AG04449 (cell line): ENCODE measurements at regions not wholly inside any gene's neighbourhood (a gene's known extent, or its start where the extent isn't known, plus 50 kb on each side); places are given as distances from the start of the nearest gene placed in this dataset.

Source experiments
- CTCF ChIA-PET: fragments of 350-600 bp; formaldehyde crosslinking; extraction: SDS; loops from one replicate; lab custom pipeline; 2021; ENCODE audit warnings: antibody characterized with exemption; lab: Yijun Ruan, JAX
- POLR2A ChIA-PET: fragments of 400-600, 350-600 bp; formaldehyde crosslinking; extraction: SDS; loops from one replicate; lab custom pipeline; 2020; ENCODE audit warnings: antibody characterized with exemption, inconsistent platforms; lab: Yijun Ruan, JAX
- DNase-seq: peaks from one replicate; pipeline ENCODE4 v3.0.0-alpha.2; 2010; ENCODE audit warnings: low read depth, low spot score
- H3K4me3 ChIP-seq: 2 replicates; pipeline ENCODE4 v1.5.1; 2011; ENCODE audit warnings: low read depth, mild to moderate bottlenecking, control low read depth, low read length
- CTCF ChIP-seq: IDR thresholded peaks from one replicate; pipeline ENCODE4 v1.5.1; 2011; ENCODE audit warnings: mild to moderate bottlenecking, moderate library complexity, low read length, control low read depth, inconsistent platforms; ENCODE audit not compliant: insufficient read depth; ENCODE audit errors: missing control alignments

GRCh38 chr1:43059640-43060574 is 101.2 kb upstream of the SLC2A1 start:
- H3K4me3 ChIP-seq, result no peak overlapping the region
- no peak for DNase-seq
- TF ChIP-seq CTCF, result no peak
- ChIA-PET CTCF (interaction anchor here (1.4 to 8.9 kb wide), 5 partner anchors 13 to 282 kb away, joined by 4 to 86 read pairs (median 5); no protein-coding TSS in a partner anchor), POLR2A (no interaction called here)

GRCh38 chr1:43058545-43059360 is 100.1 kb upstream of the SLC2A1 start:
- CTCF ChIA-PET, result interaction anchor here (1.1 to 8.9 kb wide), 5 partner anchors 15 to 281 kb away, joined by 4 to 86 read pairs (median 5); no protein-coding TSS in a partner anchor
- POLR2A ChIA-PET, result interaction anchor here (0.7 to 0.9 kb wide), 2 partner anchors 71 to 106 kb away, joined by 3 read pairs; no protein-coding TSS in a partner anchor
- DNase-seq, result no peak
- no peak overlapping the region for H3K4me3 ChIP-seq
- TF ChIP-seq CTCF, result no peak

DNA sequence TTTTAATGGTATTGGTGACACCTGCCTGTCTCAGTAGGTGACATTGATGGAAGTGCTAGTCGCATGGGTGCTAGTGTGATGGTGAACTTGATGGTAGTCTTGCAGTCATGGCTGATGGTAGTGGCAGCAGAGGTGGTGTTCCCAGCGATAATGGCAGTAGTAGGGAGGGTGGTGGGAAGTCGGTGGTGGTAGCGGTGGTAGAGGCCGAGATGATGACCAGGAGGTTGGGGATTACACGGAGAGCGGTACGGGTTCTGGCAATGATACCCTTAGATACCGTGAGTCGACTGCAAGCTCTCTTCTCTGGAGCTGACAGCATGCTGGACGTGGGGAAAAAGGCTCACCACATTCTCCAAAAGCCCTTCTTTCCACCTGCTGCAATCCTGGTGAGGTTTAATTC is 99.4 kb upstream of the SLC2A1 start:
- TF ChIP-seq CTCF, result no peak
- DNase-seq, result no peak
- ChIA-PET POLR2A (interaction anchor here (0.7 to 0.9 kb wide), 2 partner anchors 70 to 106 kb away, joined by 3 read pairs; no protein-coding TSS in a partner anchor), CTCF (interaction anchor here (1.1 to 8.9 kb wide), 4 partner anchors 15 to 280 kb away, joined by 4 to 86 read pairs (median 5); no protein-coding TSS in a partner anchor)
- no peak overlapping the region for H3K4me3 ChIP-seq

- no peak for TF ChIP-seq CTCF
- ChIA-PET CTCF (interaction anchor here (8.9 kb wide), 1 partner anchor 16 kb away, joined by 86 read pairs; no protein-coding TSS in a partner anchor), POLR2A (no interaction called here)
Observed at GRCh38 chr1:43057567-43057966, 98.9 kb upstream of the SLC2A1 start.

GRCh38 chr1:43056981-43057391 is 98.3 kb upstream of the SLC2A1 start:
- ChIA-PET CTCF (interaction anchor here (1.2 to 8.9 kb wide), 2 partner anchors 16 to 23 kb away, joined by 4 to 86 read pairs; no protein-coding TSS in a partner anchor), POLR2A (no interaction called here)

More at GRCh38 chr1:43057567-43057966, 98.9 kb upstream of the SLC2A1 start:
- no peak overlapping the region for H3K4me3 ChIP-seq
- DNase-seq, result no peak

More at GRCh38 chr1:43056981-43057391, 98.3 kb upstream of the SLC2A1 start:
- H3K4me3 ChIP-seq, result no peak overlapping the region
- no peak for TF ChIP-seq CTCF
- no peak for DNase-seq
